Liver (tissue), 8 donors: ENCODE measurements at regions not wholly inside any gene's neighbourhood (a gene's known extent, or its start where the extent isn't known, plus 50 kb on each side); places are given as distances from the start of the nearest gene placed in this dataset.

Experiments
- DNase-seq: peaks from one replicate; pipeline ENCODE4 v3.0.0-alpha.2; 2017; ENCODE audit warnings: low spot score
- H3K27ac ChIP-seq, 2 donors: one replicate each; pipeline ENCODE4 v1.7.0; 2013; ENCODE audit warnings: inconsistent platforms in 2 of 2, low read length in 2 of 2, control low read depth in 1 of 2, low read depth in 1 of 2, mild to moderate bottlenecking in 1 of 2
- H3K27me3 ChIP-seq, 4 donors: one replicate each; pipeline versions ENCODE4 v1.6.1 to v1.7.0; 2013; ENCODE audit warnings: low read length in 3 of 4, inconsistent platforms in 1 of 4, mild to moderate bottlenecking in 1 of 4, moderate library complexity in 1 of 4; ENCODE audit not compliant: control insufficient read depth in 4 of 4, insufficient read depth in 4 of 4
- H3K36me3 ChIP-seq, 4 donors: one replicate each; pipeline versions ENCODE4 v1.6.1 to v1.7.0; 2013; ENCODE audit warnings: low read length in 3 of 4, mild to moderate bottlenecking in 3 of 4, low read depth in 1 of 4, moderate library complexity in 1 of 4; ENCODE audit not compliant: control insufficient read depth in 4 of 4, insufficient read depth in 3 of 4
- H3K4me1 ChIP-seq, 4 donors: one replicate each; pipeline versions ENCODE4 v1.6.1 to v1.7.0; 2013; ENCODE audit warnings: low read length in 3 of 4, mild to moderate bottlenecking in 3 of 4, moderate library complexity in 1 of 4; ENCODE audit not compliant: control insufficient read depth in 4 of 4, insufficient read depth in 4 of 4
- H3K4me3 ChIP-seq, 3 donors: one replicate each; pipeline versions ENCODE4 v1.6.1 to v1.7.0; 2013; ENCODE audit warnings: low read length in 3 of 3, control low read depth in 1 of 3, low read depth in 1 of 3, mild to moderate bottlenecking in 1 of 3
- H3K9ac ChIP-seq, 2 donors: one replicate each; pipeline ENCODE4 v1.7.0; 2013; ENCODE audit warnings: low read length in 2 of 2, mild to moderate bottlenecking in 2 of 2, moderate library complexity in 2 of 2, control low read depth in 1 of 2, low read depth in 1 of 2
- H3K9me3 ChIP-seq, 4 donors: one replicate each; pipeline versions ENCODE4 v1.6.1 to v1.7.0; 2013; ENCODE audit warnings: low read length in 3 of 4; ENCODE audit not compliant: control insufficient read depth in 4 of 4
- ATF3 ChIP-seq: IDR thresholded peaks from 2 replicates; pipeline ENCODE4 v1.6.1; 2016; ENCODE audit warnings: antibody characterized with exemption
- CTCF ChIP-seq: fragments of 150-350 bp; IDR thresholded peaks from 2 replicates; pipeline ENCODE4 v1.5.1; 2017; ENCODE audit warnings: improper control_type of control experiment, low read depth, low read length; ENCODE audit not compliant: missing input control
- EGR1 ChIP-seq, 2 donors: IDR thresholded peaks; 2 replicates each; pipeline ENCODE4 v1.6.1; 2016 to 2018; ENCODE audit warnings: antibody characterized with exemption in 2 of 2, low read depth in 2 of 2
- FOXA1 ChIP-seq: IDR thresholded peaks from 2 replicates; pipeline ENCODE4 v1.6.1; 2016; ENCODE audit warnings: antibody characterized with exemption
- HNF4A ChIP-seq, 2 donors: conservative IDR thresholded peaks; 2 replicates each; pipeline ENCODE4 v1.6.1; 2016; ENCODE audit warnings: antibody characterized with exemption in 2 of 2, mild to moderate bottlenecking in 2 of 2
- HNF4G ChIP-seq: IDR thresholded peaks from 2 replicates; pipeline ENCODE4 v1.6.1; 2016; ENCODE audit warnings: antibody characterized with exemption
- JUND ChIP-seq, 2 donors: IDR thresholded peaks; 2 replicates each; pipeline ENCODE4 v1.6.1; 2016; ENCODE audit warnings: antibody characterized with exemption in 2 of 2
- NR2F2 ChIP-seq: IDR thresholded peaks from 2 replicates; pipeline ENCODE4 v1.6.1; 2016; ENCODE audit warnings: antibody characterized with exemption
- SP1 ChIP-seq: IDR thresholded peaks from 2 replicates; pipeline ENCODE4 v1.6.1; 2018; ENCODE audit warnings: antibody characterized with exemption, mild to moderate bottlenecking
- YY1 ChIP-seq: IDR thresholded peaks from 2 replicates; pipeline ENCODE4 v1.6.1; 2016; ENCODE audit warnings: antibody characterized with exemption, mild to moderate bottlenecking
- WGBS: extraction: QIAGEN DNeasy Blood & Tissue Kit; methylation state at CpG from one replicate; pipeline ENCODE4 v1.1.7; 2013; 5-methylcytosine and 5-hydroxymethylcytosine counted together
- TF ChIP-seq, protein P1 (sequence below): IDR thresholded peaks from 2 replicates; pipeline ENCODE4 v1.6.1; 2016; ENCODE audit warnings: antibody characterized with exemption
- TF ChIP-seq, protein P2 (sequence below): IDR thresholded peaks from 2 replicates; pipeline ENCODE4 v1.6.1; 2016; ENCODE audit warnings: antibody characterized with exemption, mild to moderate bottlenecking
- TF ChIP-seq, protein P3 (sequence below): IDR thresholded peaks from 2 replicates; pipeline ENCODE4 v1.6.1; 2016; ENCODE audit warnings: antibody characterized with exemption
- donor health status: healthy.
- donor health status: healthy.
- donor health status: healthy.
- donor health status: healthy.
- donor health status: healthy.

DNA sequence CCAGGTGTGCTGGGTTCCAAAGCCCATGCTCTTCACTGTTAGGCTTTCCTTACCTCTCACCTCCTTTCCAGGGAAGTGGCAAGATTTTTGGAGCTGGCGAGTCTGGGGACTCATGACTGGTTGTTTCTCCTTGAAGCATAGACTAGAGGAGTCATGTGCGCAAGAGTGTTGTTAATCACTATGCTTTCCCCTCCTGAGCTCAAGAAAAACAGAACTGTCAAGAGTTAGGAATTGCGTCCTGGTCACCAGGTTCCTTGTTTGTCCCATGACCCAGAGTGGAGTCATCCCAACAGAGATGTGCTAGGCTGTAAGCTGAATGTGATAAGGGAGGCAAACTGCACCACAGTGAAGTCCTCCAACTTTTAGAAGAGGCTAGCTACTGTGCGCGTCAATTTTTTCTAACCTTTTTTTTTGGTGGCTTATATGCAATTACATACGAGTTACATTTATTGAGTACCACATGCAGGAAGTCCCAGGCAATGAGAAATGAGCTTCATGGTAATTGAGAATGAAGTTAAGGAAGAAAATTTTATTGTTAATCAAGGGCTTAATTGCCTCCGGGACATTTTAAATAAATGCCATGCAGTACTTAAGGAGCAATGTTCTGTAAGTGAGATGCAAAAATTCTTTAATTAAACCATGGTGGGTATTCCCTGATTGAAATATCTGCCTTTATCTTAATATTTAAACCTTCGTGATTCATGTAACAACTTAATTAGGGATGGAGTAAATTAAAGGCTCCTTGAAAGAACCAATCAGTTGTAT lies 233.9 kb downstream of the ZIC5 start:
- H3K36me3 ChIP-seq = no peaks in the 10 kb centered on the region

More for the DNA sequence above, 233.9 kb downstream of the ZIC5 start:
- TF ChIP-seq SP1 = no peak
- TF ChIP-seq, protein P1, sequence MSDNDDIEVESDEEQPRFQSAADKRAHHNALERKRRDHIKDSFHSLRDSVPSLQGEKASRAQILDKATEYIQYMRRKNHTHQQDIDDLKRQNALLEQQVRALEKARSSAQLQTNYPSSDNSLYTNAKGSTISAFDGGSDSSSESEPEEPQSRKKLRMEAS = no peak
- no peak for TF ChIP-seq EGR1 (IDR thresholded peaks at IDR 0.05; ENCODE audit: low read depth in 2 of 2)
- TF ChIP-seq ATF3 = no peak
- TF ChIP-seq CTCF = no peak
- TF ChIP-seq YY1 = no peak
- TF ChIP-seq, protein P2, sequence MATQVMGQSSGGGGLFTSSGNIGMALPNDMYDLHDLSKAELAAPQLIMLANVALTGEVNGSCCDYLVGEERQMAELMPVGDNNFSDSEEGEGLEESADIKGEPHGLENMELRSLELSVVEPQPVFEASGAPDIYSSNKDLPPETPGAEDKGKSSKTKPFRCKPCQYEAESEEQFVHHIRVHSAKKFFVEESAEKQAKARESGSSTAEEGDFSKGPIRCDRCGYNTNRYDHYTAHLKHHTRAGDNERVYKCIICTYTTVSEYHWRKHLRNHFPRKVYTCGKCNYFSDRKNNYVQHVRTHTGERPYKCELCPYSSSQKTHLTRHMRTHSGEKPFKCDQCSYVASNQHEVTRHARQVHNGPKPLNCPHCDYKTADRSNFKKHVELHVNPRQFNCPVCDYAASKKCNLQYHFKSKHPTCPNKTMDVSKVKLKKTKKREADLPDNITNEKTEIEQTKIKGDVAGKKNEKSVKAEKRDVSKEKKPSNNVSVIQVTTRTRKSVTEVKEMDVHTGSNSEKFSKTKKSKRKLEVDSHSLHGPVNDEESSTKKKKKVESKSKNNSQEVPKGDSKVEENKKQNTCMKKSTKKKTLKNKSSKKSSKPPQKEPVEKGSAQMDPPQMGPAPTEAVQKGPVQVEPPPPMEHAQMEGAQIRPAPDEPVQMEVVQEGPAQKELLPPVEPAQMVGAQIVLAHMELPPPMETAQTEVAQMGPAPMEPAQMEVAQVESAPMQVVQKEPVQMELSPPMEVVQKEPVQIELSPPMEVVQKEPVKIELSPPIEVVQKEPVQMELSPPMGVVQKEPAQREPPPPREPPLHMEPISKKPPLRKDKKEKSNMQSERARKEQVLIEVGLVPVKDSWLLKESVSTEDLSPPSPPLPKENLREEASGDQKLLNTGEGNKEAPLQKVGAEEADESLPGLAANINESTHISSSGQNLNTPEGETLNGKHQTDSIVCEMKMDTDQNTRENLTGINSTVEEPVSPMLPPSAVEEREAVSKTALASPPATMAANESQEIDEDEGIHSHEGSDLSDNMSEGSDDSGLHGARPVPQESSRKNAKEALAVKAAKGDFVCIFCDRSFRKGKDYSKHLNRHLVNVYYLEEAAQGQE = no peak
- TF ChIP-seq, protein P3, sequence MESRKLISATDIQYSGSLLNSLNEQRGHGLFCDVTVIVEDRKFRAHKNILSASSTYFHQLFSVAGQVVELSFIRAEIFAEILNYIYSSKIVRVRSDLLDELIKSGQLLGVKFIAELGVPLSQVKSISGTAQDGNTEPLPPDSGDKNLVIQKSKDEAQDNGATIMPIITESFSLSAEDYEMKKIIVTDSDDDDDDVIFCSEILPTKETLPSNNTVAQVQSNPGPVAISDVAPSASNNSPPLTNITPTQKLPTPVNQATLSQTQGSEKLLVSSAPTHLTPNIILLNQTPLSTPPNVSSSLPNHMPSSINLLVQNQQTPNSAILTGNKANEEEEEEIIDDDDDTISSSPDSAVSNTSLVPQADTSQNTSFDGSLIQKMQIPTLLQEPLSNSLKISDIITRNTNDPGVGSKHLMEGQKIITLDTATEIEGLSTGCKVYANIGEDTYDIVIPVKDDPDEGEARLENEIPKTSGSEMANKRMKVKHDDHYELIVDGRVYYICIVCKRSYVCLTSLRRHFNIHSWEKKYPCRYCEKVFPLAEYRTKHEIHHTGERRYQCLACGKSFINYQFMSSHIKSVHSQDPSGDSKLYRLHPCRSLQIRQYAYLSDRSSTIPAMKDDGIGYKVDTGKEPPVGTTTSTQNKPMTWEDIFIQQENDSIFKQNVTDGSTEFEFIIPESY = no peak
- no peak for TF ChIP-seq HNF4A (conservative IDR thresholded peaks at IDR 0.05)
- TF ChIP-seq HNF4G = no peak
- no peak for TF ChIP-seq JUND (IDR thresholded peaks at IDR 0.05)
- TF ChIP-seq NR2F2 = no peak
- TF ChIP-seq FOXA1 = no peak
- Histone ChIP-seq H3K4me1 (peaks cover 0 to 14% (median 4%) of the 10 kb centered on the region in 4 donors), H3K27me3 (no peaks in the 10 kb centered on the region), H3K9ac (no peak overlapping the region), H3K9me3 (no peaks in the 10 kb centered on the region), H3K27ac (no peak overlapping the region), H3K4me3 (no peak overlapping the region)
- 95% methylated on average over 8 of the region's 8 CpGs for WGBS
- no peak for DNase-seq
